Stimulated activated CD8-positive, alpha-beta memory T cell treated with anti-CD3 and anti-CD28 coated beads, Interleukin-12 subunit alpha, Interleukin-12 subunit beta, amount 100 ng/mL, for 1 hour (primary cell): ENCODE measurements at regions not wholly inside any gene's neighbourhood (a gene's known extent, or its start where the extent isn't known, plus 50 kb on each side); places are given as distances from the start of the nearest gene placed in this dataset.
A peak's percentile ranks its signal among the peaks of the same experiment; 100 is the strongest.

Experiments
- DNase-seq: peaks from one replicate; pipeline ENCODE4 v3.0.0-alpha.2; 2020; ENCODE audit warnings: low read depth

DNA sequence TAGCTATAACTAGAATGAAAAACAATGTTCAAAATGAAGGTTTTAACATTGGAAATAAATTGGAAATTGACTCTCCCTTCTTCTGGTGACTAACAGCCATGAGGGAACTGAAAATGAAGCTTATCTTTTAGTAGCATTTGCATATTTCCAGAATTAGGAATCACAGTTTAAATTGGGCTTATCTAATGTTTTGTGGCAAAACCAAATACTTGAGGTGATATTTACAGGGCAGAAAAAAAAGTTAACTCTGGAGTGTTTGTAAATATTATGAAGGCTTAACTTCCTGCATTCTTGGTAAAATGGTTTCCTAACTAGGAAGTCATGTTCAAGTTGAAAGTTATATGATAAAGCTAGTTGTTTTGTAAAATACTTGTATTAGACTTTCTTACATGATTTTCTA, 96.4 kb upstream of the SOX9 start:
- no peak for DNase-seq

DNA sequence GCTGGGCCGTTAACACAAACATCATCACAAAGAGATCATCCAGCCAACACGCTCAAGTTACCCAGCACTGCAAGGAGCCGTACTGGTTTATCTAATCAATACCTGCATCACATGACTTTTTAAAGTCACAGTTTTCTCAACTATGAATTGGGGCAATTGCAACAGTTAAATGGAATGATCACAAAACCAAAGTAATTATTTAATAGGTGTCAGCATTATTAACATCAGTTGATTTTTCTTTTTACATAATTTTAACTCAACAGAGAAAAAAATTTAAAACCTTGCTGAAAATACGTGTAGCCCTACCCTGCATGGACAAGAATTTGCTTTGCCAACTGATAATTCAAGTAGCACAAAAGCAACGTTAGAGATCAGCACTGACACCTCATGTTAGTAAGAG, 95.7 kb upstream of the SOX9 start:
- DNase-seq, result no peak

DNA sequence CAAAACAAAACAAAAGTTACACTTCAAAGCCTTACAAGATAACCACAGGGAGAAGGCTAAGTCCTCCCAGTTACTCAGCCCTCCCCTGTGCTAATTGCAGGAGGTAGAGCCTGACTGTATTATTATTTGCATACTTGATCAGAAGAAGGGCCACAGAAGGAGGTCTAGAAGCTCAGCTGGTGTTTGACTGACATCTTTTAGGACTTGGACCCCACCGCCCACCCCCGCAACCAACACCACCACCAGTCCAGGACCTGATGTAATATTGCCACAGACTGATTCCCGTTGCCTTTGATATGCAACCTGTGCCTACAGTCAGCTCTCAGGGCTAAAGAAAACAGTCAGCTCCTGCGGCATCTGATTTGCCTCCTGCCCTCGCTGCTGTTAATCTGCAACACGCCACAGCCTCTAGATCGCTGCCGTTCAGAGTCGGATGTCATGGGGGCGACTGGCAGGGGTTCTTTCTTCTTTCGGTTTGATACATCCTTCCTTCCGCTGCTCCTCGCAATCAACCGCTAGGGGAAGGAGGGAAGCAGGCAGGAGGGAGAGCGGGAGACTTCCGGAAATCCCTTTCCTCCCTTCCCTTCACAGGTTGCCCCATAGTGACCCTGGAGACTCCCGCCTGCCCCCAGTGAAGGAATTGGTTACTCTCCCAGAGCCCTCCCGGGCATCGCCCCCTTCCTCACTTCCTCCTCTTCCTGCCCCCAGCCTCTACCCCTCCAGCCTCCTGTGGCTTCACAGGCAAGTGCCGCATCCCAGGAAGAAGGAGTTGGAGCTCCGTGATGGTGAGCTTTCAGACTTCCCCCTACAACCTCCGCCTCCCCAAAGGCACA, 90.5 kb upstream of the SOX9 start:
- peak; percentile 0 for DNase-seq

DNA sequence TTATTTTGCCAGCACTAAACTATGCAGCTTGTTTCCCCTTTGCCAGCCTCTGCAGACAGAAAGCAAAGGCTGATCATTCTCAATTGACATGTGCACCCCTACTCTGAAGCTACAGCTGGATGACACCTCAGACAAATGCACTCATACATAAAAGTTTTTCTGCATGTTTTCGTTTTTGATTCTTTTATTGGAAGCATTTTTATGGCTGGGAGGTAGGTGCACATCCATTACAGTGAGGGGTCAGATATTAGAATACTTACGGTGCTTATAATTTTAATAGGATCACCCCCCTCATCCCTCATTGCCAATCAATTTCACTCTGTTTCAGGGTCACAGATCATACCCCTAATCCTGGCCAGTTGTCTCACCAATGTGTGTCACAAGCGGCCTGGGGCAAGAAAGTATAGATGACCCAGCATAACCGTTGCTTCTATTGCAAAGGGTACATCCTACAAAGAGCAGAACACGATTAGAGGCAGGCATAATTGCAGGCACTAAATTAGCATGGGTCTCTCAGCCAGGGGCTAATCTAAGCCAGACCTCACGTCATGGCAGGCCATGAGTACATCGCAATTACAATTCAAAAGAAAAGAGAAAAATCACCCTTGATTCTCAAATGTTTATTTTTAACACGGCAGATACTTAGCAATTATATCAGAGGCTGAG, 89.5 kb upstream of the SOX9 start:
- DNase-seq, result no peak

DNA sequence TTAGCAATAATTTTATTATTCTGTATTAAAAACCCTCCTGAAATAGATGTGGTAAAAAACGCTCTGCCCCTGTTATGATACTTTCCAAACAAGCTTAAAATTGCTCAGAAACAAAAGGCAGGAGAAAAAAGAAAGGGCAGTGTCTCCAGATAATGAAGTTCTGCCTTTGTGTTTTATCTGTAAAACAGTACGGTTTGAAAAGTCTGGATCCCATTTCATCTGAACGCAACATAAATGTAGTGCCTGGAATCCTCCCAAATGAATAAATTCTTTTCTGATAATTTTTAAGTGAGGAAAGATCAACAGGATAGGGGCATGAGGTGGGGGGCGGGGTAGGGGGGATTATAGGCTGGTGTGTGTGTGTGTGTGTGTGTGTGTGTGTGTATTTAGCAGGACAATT, 87.5 kb upstream of the SOX9 start:
- DNase-seq, result no peak

DNA sequence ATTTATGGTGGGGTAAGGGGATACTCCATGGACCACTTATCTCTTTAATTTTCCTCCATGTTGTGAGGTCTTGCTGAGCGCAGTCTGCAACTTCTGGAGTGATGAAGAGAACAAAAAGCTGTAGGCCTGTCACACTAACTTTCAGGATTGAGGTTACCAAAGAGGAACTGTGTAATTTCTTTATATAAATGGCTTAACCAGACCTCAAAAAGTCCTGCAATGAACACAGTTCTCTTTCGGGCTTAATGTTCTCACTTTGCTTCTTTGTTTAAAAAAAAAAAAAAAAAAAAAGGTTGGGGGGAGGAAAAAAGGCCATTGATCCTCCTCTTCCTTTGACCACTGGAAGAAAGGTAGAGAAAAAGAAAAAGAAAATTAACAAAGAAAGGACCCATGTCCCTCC, 86.8 kb upstream of the SOX9 start:
- no peak for DNase-seq

DNA sequence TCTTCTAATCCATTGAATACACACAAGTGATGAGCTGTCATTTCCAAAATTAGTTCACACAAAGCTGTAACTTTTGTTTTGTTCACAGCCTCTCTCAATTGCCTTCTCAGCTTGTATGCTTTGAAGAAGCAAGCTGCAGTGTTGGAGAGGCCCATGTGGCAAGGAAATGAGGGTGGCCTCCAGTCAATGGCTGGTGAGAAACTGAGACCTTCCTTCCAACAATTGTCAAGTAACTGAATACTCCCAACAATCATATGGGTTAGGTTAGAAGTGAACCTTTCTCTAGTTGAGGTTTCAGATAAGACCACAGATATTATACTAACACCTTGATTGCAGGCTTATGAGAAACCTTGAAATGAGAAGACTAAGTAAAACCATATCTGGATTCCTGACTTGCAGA, 82.4 kb upstream of the SOX9 start:
- no peak for DNase-seq

DNA sequence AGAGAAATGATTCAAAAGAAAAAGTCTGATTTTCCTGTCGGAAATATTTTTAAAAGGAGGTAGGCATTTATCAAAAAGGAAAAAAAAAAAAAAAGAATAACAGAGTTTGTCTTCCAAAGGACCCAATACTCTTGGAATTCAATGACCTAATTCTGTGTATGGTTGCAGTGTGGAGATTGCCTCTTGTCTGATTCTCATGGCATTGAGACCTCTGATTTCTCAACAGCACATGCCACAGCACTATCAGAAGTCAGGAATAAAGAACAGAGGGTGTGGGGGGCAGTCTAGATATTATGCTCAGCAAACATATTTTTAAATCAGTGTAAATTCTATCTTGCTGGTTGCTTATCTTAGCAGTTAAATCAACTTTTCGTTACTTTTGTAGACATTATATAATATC, 81.3 kb upstream of the SOX9 start:
- DNase-seq, result no peak

DNA sequence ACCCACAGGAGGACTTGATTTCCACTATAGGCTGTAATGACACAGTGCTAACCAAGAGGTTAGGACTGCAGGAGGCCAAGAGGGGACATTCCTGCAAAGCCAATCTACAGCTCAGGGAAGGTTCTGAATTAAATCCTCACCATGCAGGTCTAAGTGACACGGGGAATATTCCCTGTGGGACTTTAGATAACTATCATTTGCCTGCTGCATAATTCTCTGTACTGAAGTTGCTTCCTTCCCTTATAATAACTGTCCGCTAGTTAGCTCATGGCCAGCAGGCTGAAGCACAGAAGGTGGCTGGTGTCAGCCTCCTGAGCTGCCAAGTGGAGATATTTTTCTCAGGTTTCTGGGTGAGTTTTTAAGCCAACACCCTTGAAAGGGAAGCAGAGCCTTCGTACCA, 74.6 kb upstream of the SOX9 start:
- no peak for DNase-seq

DNA sequence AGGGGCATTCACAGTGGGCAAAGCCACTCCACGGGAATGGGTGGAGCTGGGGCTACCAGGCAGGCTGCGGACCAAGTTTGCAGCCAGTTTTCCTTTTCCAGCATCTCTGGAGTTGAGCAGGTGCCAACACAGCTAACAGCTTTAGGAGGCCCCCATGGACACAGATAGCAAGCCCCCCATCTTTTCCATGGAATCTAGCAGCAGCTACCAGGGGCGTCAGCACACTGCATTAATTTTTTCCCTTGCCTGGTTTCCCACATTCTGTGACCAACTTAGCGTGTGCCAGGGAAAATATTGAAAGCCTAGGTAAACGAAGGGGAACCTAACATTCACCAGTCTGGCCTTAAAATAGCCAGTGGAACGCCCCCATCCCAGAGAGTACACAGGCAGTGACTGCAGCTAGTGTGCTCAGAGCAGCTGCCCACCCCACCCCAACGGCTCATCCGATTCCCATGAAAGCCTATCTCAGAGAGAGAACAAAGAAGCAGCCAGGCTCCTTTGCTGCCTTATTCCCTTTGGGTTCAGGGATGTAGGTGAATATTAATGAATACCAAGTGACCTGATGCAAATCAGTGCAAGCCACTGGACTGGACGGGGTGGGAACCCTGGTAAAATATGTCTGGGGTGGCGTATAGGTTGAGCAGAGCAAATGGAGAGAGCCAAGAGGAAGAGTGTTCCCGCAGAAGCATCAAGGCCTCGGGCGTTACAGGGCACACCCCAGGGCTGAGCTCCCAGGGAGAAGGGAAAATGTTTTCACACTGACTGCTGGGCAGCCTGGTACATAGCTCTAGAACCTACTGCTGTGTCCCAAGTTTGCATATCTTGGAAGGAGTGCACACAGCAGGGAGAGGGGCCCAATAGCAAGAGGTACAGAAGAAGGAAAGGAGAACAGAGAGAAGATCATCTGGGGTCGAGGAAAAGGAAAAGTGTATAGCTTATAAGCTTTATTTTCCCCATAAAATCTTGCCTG, 73.9 kb upstream of the SOX9 start:
- no peak for DNase-seq

DNA sequence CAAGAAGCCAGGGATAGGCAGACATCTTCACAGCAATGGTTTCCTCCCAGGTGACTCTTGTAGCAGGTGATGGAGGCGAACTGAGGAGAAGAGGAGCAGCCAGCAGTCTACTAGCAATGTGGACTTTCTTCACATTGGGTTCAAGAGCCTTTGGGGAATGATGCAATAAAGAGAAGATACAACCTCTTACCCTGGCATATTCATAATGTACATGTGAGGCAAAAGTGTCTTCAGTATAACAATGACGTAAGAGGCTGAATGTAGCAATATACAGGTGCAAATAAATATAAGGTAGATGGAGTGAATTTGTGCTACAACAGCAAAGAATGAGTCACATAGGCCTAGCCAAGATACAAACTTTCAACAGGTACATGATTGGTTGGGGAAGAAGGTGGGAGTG, 70.9 kb upstream of the SOX9 start:
- no peak for DNase-seq

DNA sequence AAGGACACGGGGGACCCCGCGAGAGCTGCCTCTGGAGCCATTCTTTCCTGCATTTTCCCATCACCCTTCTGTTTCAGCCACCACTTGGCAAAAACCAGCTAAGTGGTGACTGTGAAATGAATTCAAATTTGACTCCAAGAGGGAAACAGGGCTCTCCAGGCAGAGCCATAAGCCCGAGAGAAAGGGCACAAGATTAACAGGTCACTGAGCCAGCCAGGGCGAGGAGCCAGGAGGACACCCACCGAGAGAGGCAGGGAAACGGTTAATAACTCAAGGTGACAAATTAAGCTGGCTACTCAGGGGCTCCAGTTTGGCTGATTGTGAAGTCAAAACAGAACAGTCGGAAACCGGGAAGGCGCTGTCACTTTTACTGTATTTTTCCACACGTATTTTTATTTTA, 67.8 kb upstream of the SOX9 start:
- no peak for DNase-seq

DNA sequence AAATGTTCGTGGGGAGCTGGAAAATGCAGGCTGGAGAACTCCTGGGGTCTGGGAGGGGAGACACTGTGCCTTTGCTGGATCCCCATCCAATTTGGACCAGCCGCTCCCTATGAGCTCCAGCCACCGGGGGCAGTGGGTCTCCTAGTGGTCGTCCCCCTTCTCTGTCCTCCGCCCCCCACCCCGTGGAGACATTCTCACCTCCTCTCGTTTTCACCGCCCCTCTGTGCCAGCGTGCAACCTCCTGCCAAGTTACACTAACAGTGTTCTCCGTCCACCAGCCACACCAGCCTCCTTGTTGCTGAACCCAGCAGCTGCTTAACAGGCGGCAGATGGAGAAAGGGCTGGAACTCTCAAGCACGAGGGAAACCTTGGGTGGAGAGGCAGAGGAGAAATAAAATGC, 67.4 kb upstream of the SOX9 start:
- DNase-seq, result no peak

DNA sequence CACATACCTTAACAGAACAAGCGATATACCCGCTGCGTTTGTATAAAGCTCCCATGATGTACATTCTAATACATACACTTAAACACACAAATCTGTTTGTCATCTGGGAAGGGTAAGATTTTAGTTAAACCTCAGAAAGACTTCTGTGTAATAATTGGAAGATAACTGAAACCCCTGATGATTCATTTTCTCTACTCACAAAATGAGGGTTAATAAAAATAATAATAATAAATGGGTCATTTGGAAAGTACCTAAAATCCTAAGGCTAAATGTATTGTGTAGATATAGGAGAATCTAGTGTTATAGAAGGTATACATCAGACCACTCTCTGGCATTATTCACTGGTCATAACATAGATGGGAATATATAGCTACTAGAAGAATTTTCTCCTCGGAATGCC, 64.7 kb upstream of the SOX9 start:
- DNase-seq, result no peak

DNA sequence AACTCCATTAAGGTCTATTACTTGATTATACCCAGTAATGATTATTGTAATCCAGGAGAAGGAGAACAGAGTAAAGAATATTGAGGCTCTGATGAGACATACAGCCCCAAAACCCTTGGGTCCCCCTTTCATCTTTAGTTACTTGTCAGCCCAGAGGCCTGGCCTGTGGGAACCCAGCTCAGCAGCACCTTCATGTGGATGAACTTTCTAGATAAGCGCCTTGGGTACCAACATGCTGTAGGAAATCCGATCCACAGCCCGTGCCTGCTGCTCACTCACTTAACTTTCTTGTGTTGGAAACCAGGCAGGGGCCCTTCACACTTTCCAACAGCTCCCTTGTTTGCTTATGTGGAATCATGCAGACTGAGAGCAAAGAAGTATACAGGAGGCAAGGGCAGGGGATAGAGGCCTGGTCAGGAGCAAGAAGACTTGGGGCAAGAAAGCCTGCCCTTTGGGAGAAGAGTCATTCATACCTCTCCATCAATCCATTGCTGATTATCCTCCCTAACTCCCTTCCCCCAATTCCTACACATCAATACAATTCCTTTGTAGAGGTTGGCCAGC, 64.0 kb upstream of the SOX9 start:
- no peak for DNase-seq

DNA sequence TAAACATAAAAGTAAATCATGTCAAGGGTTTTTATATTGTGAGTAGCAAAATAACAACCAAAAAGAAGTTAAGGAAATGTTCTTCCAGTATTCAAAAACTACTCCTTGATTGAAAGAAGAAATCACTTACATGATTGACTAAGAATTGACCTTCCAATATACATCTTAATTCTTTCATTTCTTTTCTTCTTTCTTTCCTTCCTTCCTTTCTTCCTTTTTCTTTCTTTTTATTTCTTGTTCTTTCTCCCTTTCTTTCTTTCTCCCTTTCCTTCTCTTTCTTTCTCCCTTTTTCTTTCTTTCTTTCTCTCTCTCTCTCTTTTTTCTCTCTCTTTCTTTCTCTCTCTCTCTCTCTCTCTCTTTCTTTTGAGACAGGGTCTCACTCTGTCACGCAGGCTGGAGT, 60.7 kb upstream of the SOX9 start:
- DNase-seq, result no peak

DNA sequence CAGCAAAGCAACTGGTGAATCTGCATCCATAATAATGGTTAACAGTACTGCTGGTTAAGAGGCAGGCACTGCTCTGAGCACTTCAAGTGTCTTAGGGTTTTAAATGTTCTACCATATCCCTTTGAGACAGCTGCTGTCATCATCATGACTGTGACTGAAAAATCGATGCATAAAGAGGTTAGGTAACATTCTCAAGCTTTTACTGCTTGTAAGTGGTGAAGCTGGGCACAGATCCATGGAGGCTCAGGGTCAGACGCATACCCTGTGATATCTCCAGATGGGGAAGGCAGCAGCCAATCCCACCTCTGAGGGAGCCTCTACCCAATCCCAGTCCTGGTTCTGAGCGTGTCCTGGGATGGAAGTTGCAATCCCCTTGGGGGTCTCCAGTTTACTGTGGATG, 57.6 kb upstream of the SOX9 start:
- no peak for DNase-seq

DNA sequence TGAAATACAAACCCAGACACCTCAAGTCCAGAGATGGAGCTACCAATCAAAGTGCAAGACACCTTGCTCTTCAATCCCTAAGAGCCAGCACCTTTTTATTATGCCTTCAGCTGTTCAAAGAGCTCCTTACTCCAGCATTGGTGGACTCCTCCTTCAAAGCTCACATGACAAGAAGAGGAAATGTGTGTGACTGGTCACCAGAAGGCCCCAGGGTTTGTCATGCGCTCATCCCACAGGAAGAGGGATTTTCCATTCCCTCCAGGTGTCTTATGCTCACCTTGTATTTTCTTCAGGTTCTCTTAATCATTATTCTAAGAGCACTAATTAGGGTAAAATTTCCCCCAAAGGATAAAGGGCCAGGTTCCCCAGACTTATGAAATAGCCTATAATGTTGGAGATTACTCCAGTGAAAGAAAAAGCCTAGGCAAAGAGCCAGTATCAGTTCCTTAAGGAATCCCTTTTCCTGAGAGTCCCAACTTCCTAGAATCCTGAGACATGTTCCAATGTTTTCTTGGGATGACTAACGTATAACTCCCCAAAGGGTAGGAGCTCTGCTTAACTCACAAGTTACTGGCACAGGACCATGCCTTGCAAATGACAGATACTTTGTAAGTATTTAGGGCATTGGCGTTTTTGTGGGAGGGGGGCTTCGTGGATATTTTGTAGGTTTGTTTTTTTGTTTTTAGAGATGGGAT, 56.9 kb upstream of the SOX9 start:
- DNase-seq, result no peak

DNA sequence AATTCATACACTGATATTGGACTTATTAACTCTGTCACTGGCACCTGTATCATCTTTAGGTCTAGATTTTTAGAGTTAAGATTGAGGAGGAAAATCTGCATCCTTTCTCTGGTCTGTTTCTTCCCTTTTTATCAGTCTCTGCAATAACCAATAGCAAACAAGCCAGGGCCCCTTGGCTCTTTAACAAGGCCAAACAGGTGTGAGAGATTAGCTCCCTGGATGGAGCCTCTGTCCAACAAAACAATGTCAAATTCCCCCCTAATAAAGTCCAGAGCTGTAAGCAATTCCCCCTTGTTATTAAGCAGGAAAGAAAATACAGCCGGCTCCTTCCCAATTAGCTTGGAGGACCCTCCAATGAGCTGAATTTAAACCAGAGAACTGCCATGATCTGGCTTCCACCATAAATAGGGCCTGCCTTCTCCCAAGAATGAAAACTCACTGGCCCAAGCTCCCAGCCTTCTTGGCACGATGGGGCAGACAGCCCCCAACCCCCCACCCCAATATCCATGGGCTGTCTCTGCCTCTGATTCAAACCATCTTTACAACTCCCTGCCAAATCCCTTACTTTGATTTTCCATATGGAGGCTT, 56.1 kb upstream of the SOX9 start:
- no peak for DNase-seq

DNA sequence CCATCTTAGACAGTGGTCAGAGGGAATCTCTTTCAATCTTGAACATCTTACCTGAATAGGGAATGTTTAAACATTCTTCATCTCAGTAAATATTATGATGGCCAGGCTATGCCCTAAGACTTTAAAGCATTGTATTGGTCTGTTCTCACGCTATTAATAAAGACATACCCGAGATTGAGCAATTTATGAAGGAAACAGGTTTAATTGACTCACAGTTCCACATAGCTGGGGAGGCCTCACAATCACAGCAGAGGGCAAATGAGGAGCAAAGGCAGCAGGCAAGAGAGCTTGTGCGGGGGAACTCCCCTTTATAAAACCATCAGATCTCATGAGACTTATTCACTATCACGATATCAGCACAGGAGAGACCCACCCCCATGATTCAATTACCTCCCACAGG, 55.3 kb upstream of the SOX9 start:
- no peak for DNase-seq

DNA sequence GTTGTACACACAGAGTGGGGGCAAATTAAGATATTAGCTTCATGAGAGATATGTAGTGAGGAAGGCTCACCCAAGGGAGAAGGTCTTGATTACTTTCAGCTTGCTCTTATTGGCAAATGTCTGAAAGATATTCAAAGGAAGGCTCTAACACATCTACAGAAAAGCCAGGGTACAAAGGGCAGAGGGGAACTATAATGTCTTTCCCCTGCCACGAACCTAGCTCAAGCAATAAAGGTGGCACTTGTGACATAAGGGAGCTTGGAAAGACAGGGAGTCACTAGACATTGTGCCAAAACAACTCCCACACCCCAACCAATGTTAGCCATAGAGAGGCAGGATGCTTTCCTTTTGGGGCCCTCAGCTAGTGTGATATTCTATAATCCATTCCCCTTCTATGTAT, 52.2 kb upstream of the SOX9 start:
- DNase-seq, result no peak
